ENCODE measurements at regions not wholly inside any gene's neighbourhood (a gene's known extent, or its start where the extent isn't known, plus 50 kb on each side); places are given as distances from the start of the nearest gene placed in this dataset.
"Not testable (repeated sequence)": the region's sequence is repeated elsewhere in the genome, so short reads cannot be mapped to it uniquely, and the experiment has no call there.

- 40 to 47% methylated on average over 2 of the region's 2 CpGs for WGBS, 2 donors
- Histone ChIP-seq H3K9me3 (no peaks in the 10 kb centered on the region), H3K27ac (no peak overlapping the region), H3K4me3 (no peak overlapping the region), H3K27me3 (no peaks in the 10 kb centered on the region), H3K4me1 (no peaks in the 10 kb centered on the region), H3K36me3 (no peaks in the 10 kb centered on the region)
- intact Hi-C loops (cut with DNase I), result no loop called here
- no peak for TF ChIP-seq POLR2A (IDR thresholded peaks at IDR 0.05)
- no peak for TF ChIP-seq CTCF (IDR thresholded peaks at IDR 0.05)
- no peak for DNase-seq
These were observed 634.3 kb downstream of the ISL1 start for GRCh38 chr5:52017567-52017966.

DNA sequence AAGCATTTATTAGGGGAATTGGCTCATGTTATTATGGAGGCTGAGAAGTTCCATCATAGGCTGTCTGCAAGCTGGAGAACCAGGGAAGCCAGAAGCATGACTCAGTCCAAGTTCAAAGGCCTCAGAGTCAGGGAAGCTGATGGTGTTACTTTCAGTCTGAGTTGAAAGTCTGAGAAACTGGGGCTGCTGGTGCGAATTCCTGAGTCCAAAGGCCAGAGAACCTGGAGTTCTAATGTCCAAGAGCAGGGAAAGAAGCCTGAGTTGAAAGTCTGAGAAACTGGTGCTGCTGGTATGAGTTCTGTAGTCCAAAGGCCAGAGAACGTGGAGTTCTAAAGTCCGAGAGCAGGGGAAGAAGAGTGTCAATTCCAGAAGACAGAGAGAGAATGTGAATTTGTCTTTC lies 641.1 kb downstream of the ISL1 start:
- Histone ChIP-seq H3K4me3 (no peak overlapping the region), H3K27me3 (no peaks in the 10 kb centered on the region), H3K4me1 (no peaks in the 10 kb centered on the region), H3K9me3 (no peaks in the 10 kb centered on the region), H3K36me3 (no peaks in the 10 kb centered on the region), H3K27ac (no peak overlapping the region)
- 60 to 61% methylated on average over 3 of the region's 3 CpGs for WGBS, 2 donors
- DNase-seq, result no peak
- no peak for TF ChIP-seq CTCF (IDR thresholded peaks at IDR 0.05)
- TF ChIP-seq POLR2A (IDR thresholded peaks at IDR 0.05), result no peak
- intact Hi-C loops (cut with DNase I), result no loop called here

DNA sequence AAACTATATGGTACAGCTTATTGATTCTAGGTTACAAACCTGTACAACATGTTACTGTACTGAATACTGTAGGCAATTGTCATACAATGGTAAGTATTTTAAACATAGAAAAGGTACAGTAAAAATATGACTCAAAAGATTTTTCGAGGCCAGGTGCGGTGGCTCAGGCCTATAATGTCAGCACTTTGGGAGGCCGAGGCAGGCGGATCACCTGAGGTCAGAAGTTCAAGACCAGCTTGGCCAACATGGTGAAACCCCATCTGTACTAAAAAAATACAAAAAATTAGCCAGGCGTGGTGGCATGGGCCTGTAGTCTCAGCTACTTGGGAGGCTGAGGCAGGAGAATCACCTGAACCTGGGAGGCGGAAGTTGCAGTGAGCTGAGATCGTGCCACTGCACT lies 646.6 kb downstream of the ISL1 start:
- H3K27me3 ChIP-seq; H3K4me3 ChIP-seq; H3K36me3 ChIP-seq; H3K27ac ChIP-seq; H3K4me1 ChIP-seq; intact Hi-C loops (cut with DNase I); H3K9me3 ChIP-seq; DNase-seq: not testable (repeated sequence)
- WGBS, 2 donors, result 89 to 90% methylated on average over 7 of the region's 7 CpGs

GRCh38 chr5:52041842-52042241 lies 658.6 kb downstream of the ISL1 start:
- Histone ChIP-seq H3K9me3 (no peaks in the 10 kb centered on the region), H3K36me3 (no peaks in the 10 kb centered on the region), H3K27ac (no peak overlapping the region), H3K4me1 (no peaks in the 10 kb centered on the region), H3K4me3 (no peak overlapping the region), H3K27me3 (no peaks in the 10 kb centered on the region)
- DNase-seq, result no peak
- WGBS, 2 donors, result 59 to 68% methylated on average over 2 of the region's 2 CpGs
- intact Hi-C loops (cut with DNase I), result no loop called here
- TF ChIP-seq POLR2A (IDR thresholded peaks at IDR 0.05), result no peak
- TF ChIP-seq CTCF (IDR thresholded peaks at IDR 0.05), result no peak

GRCh38 chr5:52043137-52043536 lies 659.9 kb downstream of the ISL1 start:
- 73 to 74% methylated on average over 4 of the region's 4 CpGs for whole genome bisulfite sequencing, 2 donors
- no peaks in the 10 kb centered on the region for H3K36me3 ChIP-seq
- H3K27me3 ChIP-seq, result no peaks in the 10 kb centered on the region
- no peaks in the 10 kb centered on the region for H3K9me3 ChIP-seq
- TF ChIP-seq POLR2A (IDR thresholded peaks at IDR 0.05) (no peak), CTCF (IDR thresholded peaks at IDR 0.05) (no peak)
- H3K27ac ChIP-seq, result no peak overlapping the region
- DNase-seq, result no peak
- no peak overlapping the region for H3K4me3 ChIP-seq
- intact Hi-C loops (cut with DNase I), result no loop called here
- H3K4me1 ChIP-seq, result no peaks in the 10 kb centered on the region

GRCh38 chr5:52043543-52043942 lies 660.3 kb downstream of the ISL1 start:
- Histone ChIP-seq H3K9me3 (no peaks in the 10 kb centered on the region), H3K36me3 (no peaks in the 10 kb centered on the region), H3K27ac (no peak overlapping the region), H3K4me1 (no peaks in the 10 kb centered on the region), H3K27me3 (no peaks in the 10 kb centered on the region), H3K4me3 (no peak overlapping the region)
- no peak for DNase-seq
- intact Hi-C loops (cut with DNase I), result no loop called here
- TF ChIP-seq POLR2A (IDR thresholded peaks at IDR 0.05), result no peak
- TF ChIP-seq CTCF (IDR thresholded peaks at IDR 0.05), result no peak
- WGBS, 2 donors, result 37 to 57% methylated on average over 3 of the region's 3 CpGs

Measured in esophagus squamous epithelium (tissue), 5 donors.